ENCODE measurements at regions not wholly inside any gene's neighbourhood (a gene's known extent, or its start where the extent isn't known, plus 50 kb on each side); places are given as distances from the start of the nearest gene placed in this dataset.

DNA sequence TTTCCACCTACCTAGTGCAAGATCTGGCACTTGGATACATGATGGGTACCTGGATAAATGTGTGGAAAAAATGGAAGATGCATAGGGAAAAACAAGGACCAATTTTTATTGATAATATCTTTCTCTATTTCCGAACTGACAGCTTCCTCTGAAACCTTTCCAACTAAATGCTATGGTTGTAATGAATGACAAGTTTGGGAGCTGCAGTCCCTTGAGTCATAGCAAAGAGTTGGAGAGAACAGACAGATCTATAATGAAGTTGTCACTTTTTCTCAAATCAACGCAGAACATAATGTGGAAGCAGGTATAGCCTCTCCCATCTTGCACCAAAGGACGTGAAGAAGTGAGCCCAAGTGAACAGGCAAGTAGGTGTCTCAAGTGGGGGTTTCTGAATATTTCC lies 296.5 kb upstream of the KAZN start:
- no peak for DNase-seq (ENCODE audit: low read depth in 2 of 2)

DNA sequence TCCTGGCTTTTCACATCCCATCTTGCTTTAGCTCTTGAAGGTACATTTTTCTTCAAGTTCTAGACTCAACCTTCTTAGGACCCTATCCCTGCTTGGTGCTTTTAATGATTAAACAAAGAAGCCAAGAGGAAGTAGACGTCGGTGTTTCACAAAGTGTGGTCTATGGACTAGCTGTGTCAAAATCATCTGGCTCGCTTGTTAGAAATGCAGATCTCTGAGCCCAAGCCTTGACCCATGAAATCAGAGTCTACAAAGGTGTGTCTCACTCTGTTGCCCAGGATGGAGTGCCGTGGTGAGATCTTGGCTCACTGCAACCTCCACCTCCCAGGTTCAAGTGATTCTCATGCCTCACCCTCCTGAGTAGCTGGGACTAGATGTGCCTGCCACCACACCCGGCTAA lies 295.5 kb upstream of the KAZN start:
- DNase-seq (ENCODE audit: low read depth in 2 of 2) = no peak

DNA sequence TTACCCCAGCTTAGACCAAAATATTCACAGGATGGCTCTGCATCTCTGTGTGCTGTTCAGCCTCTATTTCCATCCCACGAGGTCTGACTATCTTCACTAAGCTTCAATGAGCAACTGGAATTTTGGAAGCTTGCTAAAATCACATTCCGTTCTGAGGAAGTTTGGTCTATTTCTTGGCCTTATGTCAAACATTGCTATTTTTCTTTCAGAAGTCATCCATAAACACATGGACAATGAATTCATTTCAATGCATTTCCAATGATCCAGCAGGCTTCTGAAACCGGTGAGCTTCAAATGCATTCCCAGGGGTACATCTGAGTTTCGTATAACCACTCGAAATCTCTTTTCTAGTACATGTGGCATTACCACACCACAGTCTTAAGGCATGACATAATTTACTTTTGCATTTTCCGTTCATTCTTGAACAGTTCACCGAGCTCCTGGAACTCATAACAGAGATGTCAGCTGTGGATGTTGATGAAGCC lies 294.1 kb upstream of the KAZN start:
- no peak for DNase-seq (ENCODE audit: low read depth in 2 of 2)

GRCh38 chr1:14308460-14308859 lies 290.0 kb upstream of the KAZN start:
- no peak for DNase-seq (ENCODE audit: low read depth in 2 of 2)

GRCh38 chr1:14309984-14310383 lies 288.5 kb upstream of the KAZN start:
- DNase-seq (ENCODE audit: low read depth in 2 of 2) = no peak

- no peak for DNase-seq (ENCODE audit: low read depth in 2 of 2)
Measured at GRCh38 chr1:14310476-14310875, 288.0 kb upstream of the KAZN start.

DNA sequence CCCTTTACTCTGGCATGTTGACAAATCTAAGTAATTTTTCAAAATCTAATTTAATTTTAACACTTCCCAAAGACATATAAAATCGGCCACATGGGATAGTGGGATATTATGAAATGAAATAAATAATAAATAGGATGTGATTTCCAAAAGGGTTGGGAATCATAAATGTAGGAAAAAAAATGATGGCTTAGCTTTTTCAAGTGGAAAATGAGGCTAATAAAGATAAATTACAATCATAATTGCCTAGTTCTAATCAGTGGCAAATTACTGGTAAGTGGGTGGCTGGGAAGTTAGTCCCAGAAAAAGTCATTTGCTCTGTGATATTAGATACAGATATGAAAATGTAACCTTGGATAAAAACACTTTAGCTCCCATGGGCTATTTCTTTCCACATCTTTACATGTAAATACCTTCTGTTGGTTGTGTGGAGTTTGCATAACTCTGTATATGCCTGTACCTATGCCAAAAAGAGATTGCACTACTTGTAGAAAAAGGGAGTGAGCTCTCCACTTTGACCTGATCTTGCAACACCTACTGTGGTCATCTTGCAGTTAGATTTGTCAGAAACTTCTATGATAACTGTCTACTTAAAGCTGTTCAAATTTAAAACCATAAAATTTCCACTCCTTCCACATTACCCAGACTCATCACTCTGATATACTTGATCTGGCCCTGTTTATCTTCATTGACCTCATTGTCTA lies 284.6 kb upstream of the KAZN start:
- no peak for DNase-seq (ENCODE audit: low read depth in 2 of 2)

DNA sequence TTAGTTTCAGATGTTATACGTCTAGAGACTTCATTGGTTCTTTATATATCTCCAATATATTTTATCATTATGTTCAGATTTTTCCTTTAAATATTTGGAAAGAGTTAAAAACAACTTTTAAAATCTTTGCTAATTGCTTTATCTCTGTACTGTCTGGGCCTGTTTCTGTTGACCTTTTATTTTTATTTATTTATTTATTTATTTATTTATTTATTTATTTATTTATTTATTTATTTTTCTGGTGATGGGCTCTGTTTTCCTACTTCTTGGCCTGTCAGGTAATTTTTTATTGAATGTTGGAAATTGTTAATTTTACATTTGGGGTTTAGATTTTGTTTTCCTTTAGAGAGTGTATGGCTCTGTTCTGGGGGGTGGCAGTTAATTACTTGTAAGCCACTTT lies 279.7 kb upstream of the KAZN start:
- no peak for DNase-seq (ENCODE audit: low read depth in 2 of 2)

GRCh38 chr1:14320518-14320917 lies 278.0 kb upstream of the KAZN start:
- DNase-seq (ENCODE audit: low read depth in 2 of 2) = no peak

GRCh38 chr1:14320986-14321385 lies 277.5 kb upstream of the KAZN start:
- DNase-seq (ENCODE audit: low read depth in 2 of 2) = no peak

- no peak for DNase-seq (ENCODE audit: low read depth in 2 of 2)
Measured at GRCh38 chr1:14321422-14321821, 277.1 kb upstream of the KAZN start.

GRCh38 chr1:14323568-14324247 lies 274.8 kb upstream of the KAZN start:
- no peak for DNase-seq (ENCODE audit: low read depth in 2 of 2)

DNA sequence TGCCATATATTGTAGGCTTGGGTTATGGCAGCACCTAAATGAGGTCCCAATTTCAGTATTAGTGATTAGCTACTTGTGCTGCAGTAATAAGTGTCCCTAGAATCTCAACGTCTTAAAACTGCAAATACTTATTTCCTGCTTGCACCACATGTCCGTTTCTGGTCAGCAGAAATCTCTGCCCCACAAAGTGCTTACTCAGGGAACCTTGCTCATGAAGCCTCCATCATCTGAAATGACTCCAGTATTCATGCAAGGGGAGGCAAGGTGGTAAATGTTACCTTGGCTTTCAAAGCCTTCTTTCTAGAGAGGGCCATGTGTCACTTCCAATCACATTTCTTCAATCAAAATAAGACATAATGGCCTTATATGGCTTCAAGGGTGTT lies 274.2 kb upstream of the KAZN start:
- DNase-seq (ENCODE audit: low read depth in 2 of 2) = no peak

DNA sequence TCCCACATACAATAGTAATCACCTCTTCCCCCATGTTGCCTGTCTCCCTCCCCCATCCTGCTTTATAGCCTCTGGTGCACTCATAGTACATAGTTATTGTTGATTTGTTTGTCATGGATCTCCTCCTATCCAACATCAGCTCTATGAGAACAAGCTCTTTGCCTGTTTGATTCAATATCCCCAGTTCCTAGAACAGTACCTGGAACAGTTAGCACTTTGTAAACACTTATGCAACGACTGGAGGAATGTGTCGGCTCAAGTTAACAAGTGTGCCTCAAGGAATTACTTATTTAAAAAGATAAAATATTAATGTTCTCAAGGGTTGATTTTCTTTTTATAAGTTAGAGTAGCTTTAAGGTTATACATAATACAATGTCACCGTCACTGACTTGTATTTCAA lies 271.6 kb upstream of the KAZN start:
- no peak for DNase-seq (ENCODE audit: low read depth in 2 of 2)

DNA sequence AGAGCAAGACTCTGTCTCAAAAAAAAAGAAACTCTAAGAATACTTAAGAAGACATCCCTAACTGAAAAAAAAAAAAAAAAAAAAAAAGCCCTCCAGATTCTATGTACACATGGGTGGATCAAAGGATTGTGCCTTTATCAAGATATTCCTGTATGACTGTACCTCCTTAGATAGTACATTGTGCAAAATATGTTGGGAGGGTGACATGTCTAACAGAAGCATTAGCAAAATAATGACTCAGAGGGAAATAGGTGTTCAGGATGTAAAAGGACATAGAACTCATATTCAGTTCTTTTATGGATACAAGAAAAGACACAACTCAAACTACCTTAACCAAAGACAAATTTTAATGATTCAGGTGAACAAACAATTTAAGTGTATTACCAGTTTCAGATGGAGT lies 269.8 kb upstream of the KAZN start:
- DNase-seq (ENCODE audit: low read depth in 2 of 2) = no peak

DNA sequence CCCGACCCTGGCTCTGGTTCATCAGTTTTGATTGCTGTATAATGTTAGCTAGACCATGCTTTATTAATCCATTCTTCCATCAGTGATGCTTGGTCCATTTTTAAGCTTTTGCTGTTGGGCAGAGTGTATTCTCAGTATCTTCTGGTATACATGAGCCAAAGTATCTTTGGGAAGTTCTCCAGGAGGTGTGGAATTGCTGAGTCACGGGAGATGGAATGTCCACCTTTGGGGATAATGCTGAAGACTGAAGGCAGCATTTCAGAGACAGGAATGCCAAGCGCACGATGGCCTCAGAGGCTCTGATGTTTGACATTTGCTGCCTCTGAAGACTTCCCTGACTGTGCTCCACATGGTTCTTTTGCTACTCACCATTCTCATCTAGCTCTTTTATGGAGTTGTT lies 266.3 kb upstream of the KAZN start:
- DNase-seq (ENCODE audit: low read depth in 2 of 2) = no peak

DNA sequence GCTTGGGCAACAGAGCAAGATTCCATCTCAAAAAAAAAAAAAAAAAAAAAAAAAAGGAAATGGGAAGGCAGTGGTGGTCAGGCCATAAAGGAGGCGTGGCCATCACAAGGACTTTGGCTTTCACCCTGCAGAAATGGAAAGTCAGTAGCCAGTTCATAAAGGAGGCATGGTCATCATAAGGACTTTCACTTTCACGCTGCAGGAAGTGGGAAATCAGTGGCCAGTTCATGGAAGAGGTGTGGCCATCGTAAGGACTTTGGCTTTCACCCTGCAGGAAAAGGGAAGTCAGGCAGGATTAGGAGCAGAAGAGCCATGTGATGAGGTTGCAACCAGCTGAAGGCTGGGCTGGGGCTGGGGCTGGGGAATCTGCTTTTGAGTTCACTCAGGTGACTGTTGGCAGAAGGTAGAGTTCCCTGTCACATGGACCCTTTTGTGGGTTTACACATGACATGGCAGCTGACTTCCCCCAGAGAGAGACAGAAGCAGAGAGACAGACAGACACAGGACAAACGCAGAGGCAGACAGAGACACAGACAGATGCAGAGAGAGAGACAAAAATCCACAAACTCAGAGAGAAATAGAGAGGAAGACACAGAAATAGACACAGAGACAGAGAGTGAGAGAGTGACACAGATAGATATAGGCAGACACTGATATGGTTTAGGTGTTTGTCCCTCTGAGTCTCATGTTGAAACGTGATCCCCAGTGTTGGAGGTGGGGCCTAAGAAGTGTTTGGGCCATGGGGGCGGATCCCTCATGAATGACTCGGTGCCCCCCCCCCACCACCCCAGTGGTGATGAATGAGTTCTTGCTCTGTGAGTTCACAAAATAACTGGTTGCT lies 263.9 kb upstream of the KAZN start:
- DNase-seq (ENCODE audit: low read depth in 2 of 2) = no peak

GRCh38 chr1:14338509-14338908 lies 260.0 kb upstream of the KAZN start:
- no peak for DNase-seq (ENCODE audit: low read depth in 2 of 2)

GRCh38 chr1:14339288-14339687 lies 259.2 kb upstream of the KAZN start:
- DNase-seq (ENCODE audit: low read depth in 2 of 2) = no peak

- no peak for DNase-seq (ENCODE audit: low read depth in 2 of 2)
Measured at GRCh38 chr1:14340002-14340785, 258.3 kb upstream of the KAZN start.

DNA sequence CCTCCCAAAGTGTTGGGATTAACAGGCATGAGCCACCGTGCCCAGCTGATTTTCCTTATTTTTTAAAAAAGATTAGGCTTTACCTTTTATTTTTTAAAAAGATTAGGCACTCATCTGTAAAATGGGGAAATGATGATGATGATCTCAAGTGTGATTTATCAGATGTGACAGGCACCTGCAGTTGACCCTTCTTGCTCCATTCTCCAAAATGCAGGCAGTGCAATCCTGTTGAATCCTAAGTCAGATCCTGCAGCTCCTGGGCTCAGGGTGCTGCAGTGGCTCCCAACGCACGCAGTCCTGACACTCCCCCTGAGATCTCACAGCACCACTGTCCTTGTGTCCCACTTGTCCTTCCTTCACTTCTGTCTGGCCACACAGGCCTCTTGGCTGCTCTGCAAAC lies 257.3 kb upstream of the KAZN start:
- no peak for DNase-seq (ENCODE audit: low read depth in 2 of 2)

GRCh38 chr1:14345946-14346550 lies 252.4 kb upstream of the KAZN start:
- no peak for DNase-seq (ENCODE audit: low read depth in 2 of 2)
